HUES48 (cell line): ENCODE measurements at regions not wholly inside any gene's neighbourhood (a gene's known extent, or its start where the extent isn't known, plus 50 kb on each side); places are given as distances from the start of the nearest gene placed in this dataset.

Source experiments
- H3K27ac ChIP-seq: one replicate; pipeline ENCODE4 v1.7.0; 2013; ENCODE audit warnings: low read depth, low read length, inconsistent platforms
- H3K27me3 ChIP-seq: 2 replicates; pipeline ENCODE4 v1.6.1; 2013; ENCODE audit warnings: mild to moderate bottlenecking, low read length; ENCODE audit not compliant: control insufficient read depth, insufficient read depth
- H3K36me3 ChIP-seq: 2 replicates; pipeline ENCODE4 v1.6.1; 2013; ENCODE audit warnings: low read length; ENCODE audit not compliant: control insufficient read depth, insufficient read depth
- H3K4me1 ChIP-seq: 2 replicates; pipeline ENCODE4 v1.6.1; 2013; ENCODE audit warnings: mild to moderate bottlenecking, low read length; ENCODE audit not compliant: control insufficient read depth, insufficient read depth
- H3K4me3 ChIP-seq: 2 replicates; pipeline ENCODE4 v1.5.1; 2013; ENCODE audit warnings: mild to moderate bottlenecking, low read depth, low read length
- H3K9ac ChIP-seq: 2 replicates; pipeline ENCODE4 v1.6.1; 2013; ENCODE audit warnings: mild to moderate bottlenecking, low read depth, low read length, moderate library complexity
- H3K9me3 ChIP-seq: 2 replicates; pipeline ENCODE4 v1.6.1; 2013; ENCODE audit warnings: low read length; ENCODE audit not compliant: control insufficient read depth, insufficient read depth

DNA sequence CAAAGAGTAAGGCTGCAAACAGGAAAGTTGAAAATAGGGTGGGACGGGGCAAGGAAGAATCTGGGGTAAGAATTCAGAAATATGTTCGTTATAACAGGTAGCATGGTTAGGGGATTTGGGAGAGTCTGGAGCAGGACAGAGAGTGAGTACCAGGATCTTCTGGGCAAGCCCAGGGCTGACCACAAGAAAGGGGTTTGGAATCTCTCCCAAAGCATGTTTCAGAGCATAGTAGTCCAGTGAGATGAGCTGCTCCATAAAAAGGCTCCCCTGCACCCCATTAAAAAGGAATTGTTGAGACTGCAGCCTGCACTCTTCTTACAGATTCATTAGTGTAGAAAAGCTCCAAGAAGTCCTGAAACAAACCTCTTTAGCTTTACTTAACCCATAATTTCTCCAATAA is 291.1 kb downstream of the MTX2 start:
- H3K9me3 ChIP-seq, result no peaks in the 10 kb centered on the region
- H3K36me3 ChIP-seq, result no peaks in the 10 kb centered on the region
- H3K4me1 ChIP-seq, result no peaks in the 10 kb centered on the region
- peaks cover 31% of the 10 kb centered on the region for H3K27me3 ChIP-seq
- H3K9ac ChIP-seq, result no peak overlapping the region
- no peak overlapping the region for H3K27ac ChIP-seq
- no peak overlapping the region for H3K4me3 ChIP-seq

DNA sequence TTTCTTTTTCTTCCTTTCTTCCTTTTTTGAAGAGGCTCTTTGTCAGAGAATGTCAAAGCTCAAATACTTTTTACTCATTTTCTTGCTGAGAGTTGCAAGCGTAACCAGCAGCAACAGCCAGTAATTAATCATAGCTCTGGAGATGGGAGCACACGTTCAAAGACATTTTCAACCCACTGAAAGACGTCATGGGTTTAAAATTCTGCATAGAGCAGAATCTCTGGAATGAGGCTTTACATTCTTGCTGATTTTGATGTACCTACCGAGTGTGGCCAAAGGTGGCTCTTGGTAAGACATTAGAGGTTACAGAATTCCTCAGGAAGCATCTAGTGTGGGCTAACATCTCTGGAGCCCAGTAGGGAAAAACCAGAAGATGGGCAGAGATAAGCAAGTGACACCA is 292.5 kb downstream of the MTX2 start:
- H3K27ac ChIP-seq, result no peak overlapping the region
- H3K4me3 ChIP-seq, result no peak overlapping the region
- H3K36me3 ChIP-seq, result no peaks in the 10 kb centered on the region
- H3K9me3 ChIP-seq, result no peaks in the 10 kb centered on the region
- H3K27me3 ChIP-seq, result peaks cover 17% of the 10 kb centered on the region
- H3K9ac ChIP-seq, result no peak overlapping the region
- no peaks in the 10 kb centered on the region for H3K4me1 ChIP-seq

DNA sequence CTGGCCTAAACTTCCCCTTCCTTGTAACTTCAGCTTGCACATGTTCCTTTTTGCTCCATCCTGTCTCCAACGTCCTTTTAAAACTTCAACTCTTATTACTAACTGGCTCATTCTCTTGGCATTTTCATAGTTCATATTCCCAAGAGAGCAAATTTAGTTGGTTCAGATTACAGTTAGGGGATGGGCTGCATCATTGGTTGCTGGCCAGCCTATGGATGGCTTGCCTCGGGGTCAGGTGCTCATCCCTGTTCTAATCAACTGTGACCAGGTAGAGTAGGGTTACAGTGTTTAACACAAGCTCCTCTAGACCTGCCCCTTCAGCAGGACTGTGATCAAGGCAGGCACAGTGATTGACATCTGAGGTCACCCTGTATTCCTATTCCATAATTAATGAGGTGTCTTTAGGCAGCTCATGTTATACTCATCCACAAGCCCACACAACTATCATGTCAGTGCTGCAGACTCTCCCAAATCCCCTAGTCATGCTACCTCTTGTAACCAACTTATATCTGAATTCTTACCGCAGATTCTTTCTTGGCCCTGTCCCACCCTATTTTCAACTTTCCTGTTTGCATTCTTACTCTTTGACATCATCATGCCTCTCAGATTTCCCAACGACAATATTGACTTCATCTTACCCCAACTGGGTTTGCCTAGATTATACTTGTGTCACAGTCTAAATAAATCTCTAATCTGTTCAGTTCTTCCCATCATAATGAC is 293.3 kb downstream of the MTX2 start:
- no peaks in the 10 kb centered on the region for H3K9me3 ChIP-seq
- no peaks in the 10 kb centered on the region for H3K4me1 ChIP-seq
- H3K4me3 ChIP-seq, result no peak overlapping the region
- H3K27ac ChIP-seq, result no peak overlapping the region
- peaks cover 9% of the 10 kb centered on the region for H3K27me3 ChIP-seq
- no peaks in the 10 kb centered on the region for H3K36me3 ChIP-seq
- H3K9ac ChIP-seq, result no peak overlapping the region

DNA sequence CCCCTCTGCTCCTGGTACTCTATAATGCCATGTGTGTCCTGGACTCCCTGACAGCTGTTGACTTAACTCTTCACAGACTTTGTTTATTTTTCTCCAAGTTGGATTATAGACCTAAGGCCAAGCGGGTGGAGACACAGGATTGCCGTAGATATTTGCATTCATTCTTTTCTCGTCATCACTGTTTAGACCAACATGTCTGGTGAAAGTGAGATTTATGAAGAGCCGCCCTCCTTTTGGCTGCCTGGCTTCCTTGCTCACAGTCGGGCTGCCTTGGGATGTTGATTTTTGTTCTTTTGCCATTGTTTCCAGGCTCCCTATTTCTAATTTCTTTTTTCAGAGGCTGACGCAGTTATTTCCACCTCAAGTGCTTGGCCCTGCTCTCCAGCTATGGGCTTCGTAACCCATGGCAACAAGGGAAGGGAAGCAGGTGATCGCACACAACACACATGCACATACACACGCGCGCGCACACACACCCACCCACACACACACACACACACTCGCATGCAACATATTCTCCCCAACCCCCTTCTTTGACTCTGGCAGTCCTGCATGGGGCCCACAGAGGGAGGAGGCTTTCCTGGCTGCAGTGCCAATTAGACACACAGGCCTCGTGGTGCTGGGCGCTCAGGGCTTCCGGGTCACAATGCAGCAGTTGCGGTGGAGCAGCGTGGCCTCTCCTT is 296.5 kb downstream of the MTX2 start:
- Histone ChIP-seq H3K9me3 (no peaks in the 10 kb centered on the region), H3K4me3 (no peak overlapping the region), H3K4me1 (no peaks in the 10 kb centered on the region), H3K36me3 (no peaks in the 10 kb centered on the region), H3K9ac (no peak overlapping the region), H3K27ac (no peak overlapping the region), H3K27me3 (no peaks in the 10 kb centered on the region)

DNA sequence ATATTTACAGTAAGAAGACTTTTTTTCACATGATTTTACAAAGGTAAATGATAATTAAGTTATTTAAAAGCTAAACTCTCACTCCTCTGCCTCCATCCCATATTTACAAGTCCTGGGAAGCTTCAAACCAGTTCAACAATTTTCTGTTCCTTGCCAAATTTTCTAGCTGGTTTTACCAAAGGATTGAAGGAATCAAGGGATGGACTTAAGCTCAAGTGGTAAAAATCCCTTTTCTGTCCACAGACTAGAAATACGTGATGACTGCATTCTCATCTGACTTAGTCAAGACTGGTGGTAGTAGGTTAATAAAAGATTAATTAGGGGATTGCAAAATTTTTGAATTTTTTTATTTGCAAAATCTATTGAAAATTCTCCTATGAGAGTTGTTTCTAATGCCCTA is 297.3 kb downstream of the MTX2 start:
- Histone ChIP-seq H3K27me3 (no peaks in the 10 kb centered on the region), H3K27ac (no peak overlapping the region), H3K9me3 (no peaks in the 10 kb centered on the region), H3K4me1 (no peaks in the 10 kb centered on the region), H3K4me3 (no peak overlapping the region), H3K36me3 (no peaks in the 10 kb centered on the region), H3K9ac (no peak overlapping the region)

DNA sequence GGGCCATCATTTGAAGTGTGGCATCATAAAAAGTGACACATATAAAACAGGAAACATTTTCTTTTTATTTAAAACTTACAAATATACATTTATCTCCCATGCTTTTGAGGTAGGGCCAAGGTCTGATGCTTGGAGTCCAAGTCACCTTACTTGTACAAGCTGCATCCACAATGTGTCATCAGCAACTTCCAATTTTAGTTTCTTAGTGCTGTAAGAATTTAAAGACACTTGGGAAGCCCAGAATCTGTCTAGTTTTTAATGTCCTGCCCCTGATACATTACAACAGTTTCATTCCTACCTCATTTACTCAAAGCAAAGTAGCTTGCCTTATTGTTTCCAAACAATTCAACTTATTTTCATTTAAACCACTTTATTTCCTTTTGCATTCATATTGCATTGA is 297.7 kb downstream of the MTX2 start:
- Histone ChIP-seq H3K9me3 (no peaks in the 10 kb centered on the region), H3K27me3 (no peaks in the 10 kb centered on the region), H3K4me3 (no peak overlapping the region), H3K36me3 (no peaks in the 10 kb centered on the region), H3K4me1 (no peaks in the 10 kb centered on the region), H3K27ac (no peak overlapping the region), H3K9ac (no peak overlapping the region)

DNA sequence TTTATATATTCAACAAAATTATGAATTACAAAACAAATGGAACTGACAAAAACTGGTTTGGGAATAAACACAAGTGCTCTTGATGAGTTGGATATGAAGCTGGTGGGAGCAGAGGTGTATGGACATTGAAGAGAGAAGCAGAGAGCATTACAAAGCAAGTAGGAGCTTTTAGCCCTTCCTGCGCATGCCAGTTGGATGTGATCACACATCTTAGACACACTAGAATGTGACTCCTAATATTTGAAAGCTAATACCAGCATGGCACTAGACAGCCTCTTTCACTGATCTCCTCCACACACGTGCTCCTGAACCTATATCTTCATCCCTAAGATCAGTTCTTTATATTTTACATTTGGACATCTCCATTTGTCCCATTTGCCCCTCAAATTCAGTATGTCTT is 298.1 kb downstream of the MTX2 start:
- no peak overlapping the region for H3K27ac ChIP-seq
- no peaks in the 10 kb centered on the region for H3K9me3 ChIP-seq
- H3K4me1 ChIP-seq, result no peaks in the 10 kb centered on the region
- no peak overlapping the region for H3K9ac ChIP-seq
- H3K27me3 ChIP-seq, result no peaks in the 10 kb centered on the region
- H3K4me3 ChIP-seq, result no peak overlapping the region
- no peaks in the 10 kb centered on the region for H3K36me3 ChIP-seq

DNA sequence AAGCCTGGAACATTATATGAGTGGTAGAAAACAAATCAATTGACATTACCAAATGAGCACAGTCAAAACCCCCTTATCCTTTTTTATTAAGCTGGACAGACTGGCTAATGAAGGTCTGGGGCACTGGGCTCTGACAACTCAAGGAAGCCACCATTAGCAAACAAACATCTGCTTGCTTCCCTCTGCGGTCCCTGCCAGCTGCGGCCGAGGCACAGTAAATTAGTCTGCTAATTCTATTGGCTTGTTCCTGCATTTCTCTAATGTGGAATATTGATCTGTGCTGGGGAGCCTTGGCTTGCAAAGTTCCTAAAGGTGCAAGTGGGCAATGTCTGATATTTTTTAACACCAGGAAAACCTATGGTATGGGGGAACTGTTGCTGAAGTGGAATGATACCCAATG is 300.3 kb downstream of the MTX2 start:
- Histone ChIP-seq H3K4me1 (no peaks in the 10 kb centered on the region), H3K4me3 (no peak overlapping the region), H3K27me3 (no peaks in the 10 kb centered on the region), H3K9ac (no peak overlapping the region), H3K36me3 (no peaks in the 10 kb centered on the region), H3K9me3 (no peaks in the 10 kb centered on the region), H3K27ac (no peak overlapping the region)

DNA sequence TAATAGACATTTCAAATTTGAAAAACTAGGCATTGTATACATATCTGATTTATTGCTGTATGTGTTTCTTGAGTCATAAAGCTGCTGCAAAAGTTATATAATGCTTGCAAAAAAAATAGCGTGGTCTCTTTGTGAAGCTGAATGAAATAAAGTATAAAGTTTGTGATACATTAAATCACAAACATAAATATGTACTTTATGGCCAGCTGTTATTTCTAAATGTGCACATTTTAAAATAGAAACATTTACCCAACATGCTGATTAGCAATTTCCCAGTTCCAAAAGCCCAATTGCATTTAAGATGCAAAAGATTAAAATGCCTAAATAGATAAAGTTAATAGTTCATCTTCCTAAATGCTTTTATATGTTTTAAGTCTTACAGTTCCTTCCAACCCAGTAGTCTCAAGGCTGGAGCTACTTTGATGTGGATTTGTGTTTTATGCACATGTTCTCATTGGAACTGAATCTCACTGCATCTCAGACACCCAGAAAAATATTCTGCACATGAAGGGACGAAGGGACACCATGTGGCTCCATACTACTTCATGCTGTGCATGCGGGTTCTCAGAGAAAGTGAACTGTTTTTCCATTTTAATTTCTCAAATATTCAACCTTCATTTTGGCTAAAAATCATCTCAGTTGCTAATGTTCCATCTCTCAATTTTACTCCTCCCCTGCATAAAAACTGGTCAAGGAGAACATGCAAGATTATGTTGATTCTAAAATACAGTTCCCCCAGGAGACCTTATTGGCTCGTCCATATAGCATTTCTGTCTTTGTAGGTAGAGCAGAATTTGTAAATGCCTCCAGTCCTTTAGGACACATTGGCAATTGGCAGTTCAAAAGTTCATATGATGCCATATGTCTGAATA is 304.6 kb downstream of the MTX2 start:
- no peak overlapping the region for H3K27ac ChIP-seq
- no peak overlapping the region for H3K4me3 ChIP-seq
- no peaks in the 10 kb centered on the region for H3K9me3 ChIP-seq
- H3K36me3 ChIP-seq, result no peaks in the 10 kb centered on the region
- H3K27me3 ChIP-seq, result no peaks in the 10 kb centered on the region
- H3K4me1 ChIP-seq, result no peaks in the 10 kb centered on the region
- no peak overlapping the region for H3K9ac ChIP-seq

DNA sequence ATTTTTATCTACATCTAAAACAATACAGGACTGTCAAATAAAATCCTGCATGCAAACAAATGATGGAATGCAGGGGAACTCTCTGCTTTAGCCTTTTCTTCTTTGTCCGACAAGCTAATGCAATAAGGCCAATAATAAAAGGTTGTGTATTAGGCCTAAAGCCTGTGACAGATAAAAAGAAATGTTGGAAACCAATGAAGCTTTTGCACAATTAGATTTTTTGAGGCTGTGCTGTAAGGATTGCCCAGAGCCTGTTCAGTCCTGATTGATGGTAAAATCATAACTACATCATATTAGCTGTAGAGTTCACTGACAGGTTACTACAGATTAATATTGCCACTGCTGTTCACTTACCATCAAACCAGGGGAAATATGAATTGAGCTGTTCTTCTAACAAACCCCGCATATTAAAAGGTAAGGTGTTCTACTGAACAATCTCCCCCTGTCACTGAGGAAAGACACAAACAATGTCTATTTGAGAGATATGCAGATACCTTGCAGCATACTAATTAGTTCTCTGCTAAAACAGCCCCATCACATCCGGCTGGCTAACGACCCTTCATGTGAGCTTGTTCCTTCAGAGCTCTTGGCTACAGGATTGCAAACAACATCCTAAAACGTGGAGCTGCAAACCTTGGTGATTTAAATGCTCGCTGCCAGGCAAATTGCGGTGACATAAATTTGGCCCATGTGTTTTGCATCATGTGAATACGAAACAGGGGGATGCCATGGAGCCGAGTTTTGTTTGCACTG is 305.4 kb downstream of the MTX2 start:
- Histone ChIP-seq H3K4me3 (no peak overlapping the region), H3K27ac (no peak overlapping the region), H3K36me3 (no peaks in the 10 kb centered on the region), H3K27me3 (no peaks in the 10 kb centered on the region), H3K9ac (no peak overlapping the region), H3K9me3 (no peaks in the 10 kb centered on the region), H3K4me1 (no peaks in the 10 kb centered on the region)
